Posterior vena cava (tissue), 2 donors: ENCODE measurements at regions not wholly inside any gene's neighbourhood (a gene's known extent, or its start where the extent isn't known, plus 50 kb on each side); places are given as distances from the start of the nearest gene placed in this dataset.
A peak's percentile ranks its signal among the peaks of the same experiment; 100 is the strongest.
"Not testable (repeated sequence)": the region's sequence is repeated elsewhere in the genome, so short reads cannot be mapped to it uniquely, and the experiment has no call there.

ENCODE experiments used
- DNase-seq: peaks from one replicate; pipeline ENCODE4 v3.0.0-alpha.2; 2020; ENCODE audit warnings: low spot score
- intact Hi-C, 2 donors: fragments of 100-400 bp; cut with DNase I; formaldehyde crosslinking; loops; one replicate each; pipeline versions ENCODE4 v1.14.1 to v1.14.2; 2022 to 2023
- donor health status: DM: yes; HTN: yes; CAD: no.
- donor health status: DM: yes; HTN: yes; CAD: no.

- peak; percentile 72 for DNase-seq
- intact Hi-C loops = not testable (repeated sequence)
These were observed 109.7 kb upstream of the ZNG1E start for GRCh38 chr9:65566018-65566417.

- intact Hi-C loops, DNase-seq: not testable (repeated sequence)
These were observed 156.7 kb upstream of the ZNG1E start for GRCh38 chr9:65519018-65519417.

DNA sequence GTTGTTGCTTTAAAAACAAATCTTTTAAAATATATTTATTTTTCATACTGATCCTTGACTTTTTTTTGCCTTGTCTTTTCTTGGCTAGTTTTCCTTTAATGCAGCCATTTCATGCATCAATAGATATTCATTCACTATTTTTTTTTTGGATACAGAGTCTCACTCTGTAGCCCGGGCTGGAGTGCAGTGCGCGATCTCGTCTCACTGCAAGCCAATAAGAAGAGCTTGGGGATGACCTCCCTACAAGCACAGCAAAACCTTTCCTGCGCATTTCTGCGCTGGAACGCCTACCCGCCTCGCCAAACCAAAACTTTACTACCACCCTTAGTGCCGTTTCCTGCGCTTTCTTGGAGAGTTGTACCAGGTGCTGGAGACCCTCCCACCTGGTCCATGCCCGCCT is 161.3 kb upstream of the ZNG1E start:
- intact Hi-C loops, DNase-seq: not testable (repeated sequence)

GRCh38 chr9:65507897-65508296 is 167.8 kb upstream of the ZNG1E start:
- intact Hi-C loops, DNase-seq: not testable (repeated sequence)

DNA sequence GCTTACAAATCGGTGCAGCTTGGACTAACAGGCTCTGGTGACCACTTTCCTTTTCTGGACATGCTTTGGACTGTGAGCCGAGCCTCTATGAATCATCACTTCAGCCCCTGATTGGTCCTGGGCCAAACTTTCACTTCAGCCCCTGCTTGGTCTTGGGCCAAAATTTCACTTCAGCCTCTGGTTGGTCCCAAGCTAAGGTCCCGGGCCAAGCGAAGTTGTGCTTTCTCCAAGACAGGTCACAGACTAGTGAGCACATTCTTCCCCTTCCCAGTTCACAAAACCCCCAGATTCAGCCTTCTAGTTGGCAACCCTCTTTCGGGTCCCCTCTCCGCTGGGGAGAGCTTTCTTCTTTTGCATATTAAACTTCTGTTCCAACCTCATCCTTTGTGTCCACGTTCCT is 171.0 kb upstream of the ZNG1E start:
- DNase-seq, intact Hi-C loops: not testable (repeated sequence)

GRCh38 chr9:65503696-65504095 is 172.0 kb upstream of the ZNG1E start:
- DNase-seq, intact Hi-C loops: not testable (repeated sequence)

GRCh38 chr9:65482890-65483289 is 192.8 kb upstream of the ZNG1E start:
- intact Hi-C loops = not testable (repeated sequence)

DNA sequence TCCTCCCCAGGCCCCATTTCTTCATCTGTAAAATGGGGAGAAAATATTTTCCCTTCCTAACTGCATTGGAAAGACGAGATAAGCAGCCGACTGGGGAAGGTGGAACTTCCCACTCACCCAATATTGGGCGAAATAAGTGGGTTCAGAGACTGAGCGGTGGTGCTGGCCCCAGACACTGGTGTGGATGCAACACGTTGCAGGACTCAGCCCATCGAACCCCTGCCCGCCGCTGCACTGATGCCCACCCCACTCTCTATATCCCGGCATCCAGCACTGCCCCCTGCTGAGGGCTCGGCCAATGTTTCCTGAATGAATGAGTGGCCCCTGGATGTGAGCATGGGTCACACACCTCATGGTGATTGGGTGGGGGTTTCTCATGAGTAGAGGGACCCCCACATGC is 194.4 kb upstream of the ZNG1E start:
- intact Hi-C loops = not testable (repeated sequence)

More at GRCh38 chr9:65482890-65483289, 192.8 kb upstream of the ZNG1E start:
- DNase-seq = not testable (repeated sequence)

GRCh38 chr9:65474891-65475290 is 189.9 kb upstream of the FOXD4L5 start:
- intact Hi-C loops, DNase-seq: not testable (repeated sequence)

More for the DNA sequence above, 194.4 kb upstream of the ZNG1E start:
- not testable (repeated sequence) for DNase-seq

- intact Hi-C loops, DNase-seq: not testable (repeated sequence)
These were observed 188.2 kb upstream of the FOXD4L5 start for GRCh38 chr9:65473059-65473822.

DNA sequence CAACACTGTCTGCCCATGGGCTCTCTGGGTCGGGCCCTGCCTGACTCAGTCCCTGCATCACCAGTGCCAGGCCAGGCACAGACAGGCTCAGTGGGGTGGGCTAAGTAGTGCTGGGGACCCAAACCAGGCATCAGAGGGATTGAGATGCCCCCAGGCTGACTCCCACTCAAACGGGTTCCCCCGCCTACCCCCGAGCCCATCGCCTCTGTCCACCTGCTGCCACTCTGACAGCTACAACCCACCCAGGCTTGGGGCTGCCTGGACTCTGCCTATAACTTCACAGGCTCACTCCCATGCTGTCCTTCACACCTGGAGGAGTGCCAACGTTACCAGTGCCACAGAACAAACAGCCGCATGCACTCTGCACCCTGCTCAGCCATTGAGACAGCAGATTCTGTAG is 186.1 kb upstream of the FOXD4L5 start:
- intact Hi-C loops = not testable (repeated sequence)
- peak; percentile 52 for DNase-seq

- peak; percentile 51 for DNase-seq
- intact Hi-C loops = not testable (repeated sequence)
These were observed 182.1 kb upstream of the FOXD4L5 start for GRCh38 chr9:65466911-65467734.

- intact Hi-C loops, DNase-seq: not testable (repeated sequence)
These were observed 180.4 kb upstream of the FOXD4L5 start for GRCh38 chr9:65465246-65465895.

- DNase-seq, intact Hi-C loops: not testable (repeated sequence)
These were observed 177.5 kb upstream of the FOXD4L5 start for GRCh38 chr9:65462476-65462875.

- peak; percentile 59 for DNase-seq
- intact Hi-C loops = no loop called here
These were observed 174.8 kb upstream of the FOXD4L5 start for GRCh38 chr9:65459756-65460320.

GRCh38 chr9:65458992-65459391 is 174.0 kb upstream of the FOXD4L5 start:
- intact Hi-C loops = no loop called here
- peak; percentile 35 for DNase-seq

- intact Hi-C loops = no loop called here
- peak; percentile 73 for DNase-seq
These were observed 173.5 kb upstream of the FOXD4L5 start for GRCh38 chr9:65458465-65458864.

DNA sequence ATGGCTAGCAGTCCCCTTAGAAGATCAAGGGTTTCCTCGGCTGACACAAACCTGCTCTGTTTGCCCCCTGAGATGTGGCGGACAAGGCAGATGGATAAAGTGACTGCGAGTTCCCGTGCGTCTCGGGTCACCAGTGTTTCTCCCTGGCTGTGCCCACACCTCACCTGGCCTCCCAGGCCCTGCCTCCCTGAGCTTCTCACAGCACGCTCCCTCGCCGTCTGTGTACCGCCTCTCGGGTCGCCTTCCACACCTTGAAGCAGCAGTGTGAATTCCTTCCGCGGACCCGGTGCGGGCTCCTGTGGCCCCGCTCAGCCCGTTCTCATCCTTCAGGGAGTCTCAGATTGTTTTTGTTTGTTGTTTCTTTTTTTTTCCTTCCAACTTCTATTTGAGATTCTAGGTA is 172.0 kb upstream of the FOXD4L5 start:
- DNase-seq = peak; percentile 72
- intact Hi-C loops = not testable (repeated sequence)
